HG03521 (cell line): ENCODE measurements at regions not wholly inside any gene's neighbourhood (a gene's known extent, or its start where the extent isn't known, plus 50 kb on each side); places are given as distances from the start of the nearest gene placed in this dataset.
"Not testable (repeated sequence)": the region's sequence is repeated elsewhere in the genome, so short reads cannot be mapped to it uniquely, and the experiment has no call there.

ENCODE experiments used
- ATAC-seq: cut with Tn5 transposase; IDR thresholded peaks from one replicate; pipeline ENCODE4 v1.9.1; 2021; ENCODE audit warnings: mild to moderate bottlenecking, moderate library complexity; ENCODE audit not compliant: unreplicated experiment

DNA sequence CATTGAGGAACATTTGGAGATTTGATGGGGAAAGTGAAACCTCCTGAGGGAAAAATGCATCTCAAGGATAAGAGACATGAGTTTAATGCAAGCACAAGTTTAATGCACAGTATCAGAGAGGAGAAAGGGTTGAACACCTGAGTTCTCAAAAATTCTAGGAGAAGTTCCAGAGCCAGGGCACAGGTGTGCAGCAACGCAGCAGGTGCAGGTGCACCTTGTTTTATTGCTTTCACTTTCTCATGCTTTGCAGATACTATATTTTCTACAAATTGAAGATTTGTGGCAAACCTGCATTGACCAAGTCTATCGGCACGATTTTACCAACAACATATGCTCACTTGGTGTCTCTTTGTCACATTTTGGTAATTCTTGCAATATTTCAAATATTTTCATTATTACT, 267.6 kb upstream of the HNRNPA3 start:
- ATAC-seq = no peak

DNA sequence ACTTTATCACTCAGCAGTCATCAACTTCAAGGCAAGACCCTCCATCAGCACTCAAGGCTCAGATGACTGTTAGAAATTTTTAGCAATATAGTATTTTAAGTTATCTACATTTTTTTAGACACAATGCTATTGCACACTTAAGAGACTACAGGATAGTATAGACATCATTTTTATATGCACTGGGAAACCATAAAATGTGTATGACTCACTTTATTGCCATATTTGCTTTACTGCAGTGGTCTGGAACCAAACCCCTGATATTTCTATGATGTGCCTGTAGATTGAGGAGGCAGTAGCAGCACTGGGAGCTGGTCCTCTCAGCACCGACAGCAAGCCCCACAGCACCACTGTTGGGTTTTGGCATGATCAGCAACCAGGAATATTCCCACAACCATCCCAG, 264.8 kb upstream of the HNRNPA3 start:
- ATAC-seq = no peak

DNA sequence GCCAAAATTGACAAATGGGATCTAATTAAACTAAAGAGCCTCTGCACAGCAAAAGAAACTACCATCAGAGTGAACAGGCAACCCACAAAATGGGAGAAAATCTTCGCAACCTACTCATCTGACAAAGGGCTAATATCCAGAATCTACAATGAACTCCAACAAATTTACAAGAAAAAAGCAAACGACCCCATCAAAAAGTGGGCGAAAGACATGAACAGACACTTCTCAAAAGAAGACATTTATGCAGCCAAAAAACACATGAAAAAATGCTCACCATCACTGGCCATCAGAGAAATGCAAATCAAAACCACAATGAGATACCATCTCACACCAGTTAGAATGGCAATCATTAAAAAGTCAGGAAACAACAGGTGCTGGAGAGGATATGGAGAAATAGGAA, 261.4 kb upstream of the HNRNPA3 start:
- not testable (repeated sequence) for ATAC-seq

DNA sequence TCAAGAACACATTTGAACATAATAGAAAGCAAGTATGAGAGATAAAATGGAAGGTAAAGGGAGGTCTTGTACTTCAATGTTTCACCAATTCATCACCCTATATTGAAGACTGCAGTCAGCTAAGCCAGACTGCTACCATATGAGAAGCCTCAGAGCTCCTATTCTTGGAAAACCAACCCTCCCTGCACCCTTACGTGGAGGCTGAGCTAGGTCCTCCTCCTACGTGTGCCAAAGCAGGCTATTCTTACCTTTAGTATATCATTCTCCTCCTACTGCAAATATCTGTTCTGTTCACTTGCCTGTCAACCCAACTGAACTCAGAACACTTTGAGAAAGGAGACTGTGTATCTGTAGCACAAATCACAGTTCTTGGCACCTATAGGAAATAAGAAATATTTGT, 255.8 kb upstream of the HNRNPA3 start:
- no peak for ATAC-seq

DNA sequence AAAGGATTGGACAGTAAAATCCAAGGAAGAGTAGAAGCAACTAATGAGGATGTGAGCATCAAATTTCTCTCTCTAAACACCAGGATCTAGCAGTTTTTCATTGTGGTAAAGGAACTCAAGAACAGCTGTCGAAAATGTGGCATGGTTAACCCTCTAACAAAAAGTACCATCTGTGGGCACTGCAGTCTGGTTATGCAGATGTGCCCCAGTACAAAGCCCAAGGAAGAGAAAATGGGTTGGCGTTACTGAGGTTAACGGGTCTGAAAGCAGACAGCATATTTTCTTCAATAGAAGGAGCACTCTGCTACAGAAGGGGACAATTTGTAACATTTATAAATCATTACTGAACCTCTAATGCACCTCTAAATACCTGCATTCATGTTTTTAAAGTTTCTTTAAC, 253.0 kb upstream of the HNRNPA3 start:
- ATAC-seq = no peak

DNA sequence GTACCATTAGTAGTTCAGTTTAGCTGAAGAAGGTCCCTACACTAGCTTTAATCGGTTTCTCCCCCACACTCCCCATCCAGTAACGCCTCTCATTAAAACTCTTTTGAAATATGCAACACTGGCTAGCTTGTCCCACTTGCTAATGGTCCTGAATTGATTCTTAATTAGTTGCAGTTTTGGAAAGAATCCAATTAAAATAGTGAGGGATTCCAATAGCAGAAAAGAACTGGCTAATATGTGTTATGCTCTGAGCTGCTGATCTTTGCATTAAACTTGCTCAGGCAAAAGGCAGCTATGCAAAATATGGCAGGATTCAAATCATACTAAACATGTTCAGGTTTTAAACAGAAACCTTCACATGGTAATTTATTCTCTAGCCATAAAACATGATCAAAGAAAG, 252.5 kb upstream of the HNRNPA3 start:
- ATAC-seq = no peak

DNA sequence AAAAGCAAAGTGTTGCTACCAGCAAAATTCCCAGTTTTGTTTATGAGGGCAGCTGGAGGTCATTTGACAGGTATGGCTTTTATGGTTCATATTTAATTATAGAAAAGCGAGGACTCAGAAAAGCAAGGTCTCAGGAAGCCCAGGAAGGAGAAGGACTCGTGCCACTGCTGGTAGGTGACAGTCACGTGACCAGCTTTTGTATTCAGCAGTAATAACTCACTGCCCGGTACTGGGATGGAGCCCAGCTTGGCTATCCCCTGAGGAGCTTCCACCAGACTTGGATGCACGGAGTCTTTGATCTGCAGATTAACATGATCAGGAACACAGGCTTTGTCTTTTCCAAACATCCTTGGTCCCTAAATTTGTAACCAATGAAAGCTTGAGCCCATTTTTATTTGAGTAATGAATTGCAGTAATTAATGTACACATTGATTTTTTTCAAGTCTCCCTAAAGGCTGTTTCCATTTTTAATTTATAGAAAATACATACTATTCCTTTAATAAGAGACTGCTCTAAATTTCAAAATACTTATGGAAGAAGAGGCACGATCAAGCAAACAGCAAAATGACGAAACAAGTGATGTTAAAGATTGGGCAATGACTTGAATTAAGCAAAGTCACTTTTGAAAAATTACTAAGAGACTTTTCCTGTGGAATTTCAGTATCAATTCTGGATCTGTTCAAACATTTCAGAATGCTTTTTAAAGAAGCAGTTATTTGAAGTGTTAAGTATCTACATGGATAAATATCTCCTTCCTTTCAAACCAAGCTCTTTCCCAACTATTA, 251.7 kb upstream of the HNRNPA3 start:
- no peak for ATAC-seq

DNA sequence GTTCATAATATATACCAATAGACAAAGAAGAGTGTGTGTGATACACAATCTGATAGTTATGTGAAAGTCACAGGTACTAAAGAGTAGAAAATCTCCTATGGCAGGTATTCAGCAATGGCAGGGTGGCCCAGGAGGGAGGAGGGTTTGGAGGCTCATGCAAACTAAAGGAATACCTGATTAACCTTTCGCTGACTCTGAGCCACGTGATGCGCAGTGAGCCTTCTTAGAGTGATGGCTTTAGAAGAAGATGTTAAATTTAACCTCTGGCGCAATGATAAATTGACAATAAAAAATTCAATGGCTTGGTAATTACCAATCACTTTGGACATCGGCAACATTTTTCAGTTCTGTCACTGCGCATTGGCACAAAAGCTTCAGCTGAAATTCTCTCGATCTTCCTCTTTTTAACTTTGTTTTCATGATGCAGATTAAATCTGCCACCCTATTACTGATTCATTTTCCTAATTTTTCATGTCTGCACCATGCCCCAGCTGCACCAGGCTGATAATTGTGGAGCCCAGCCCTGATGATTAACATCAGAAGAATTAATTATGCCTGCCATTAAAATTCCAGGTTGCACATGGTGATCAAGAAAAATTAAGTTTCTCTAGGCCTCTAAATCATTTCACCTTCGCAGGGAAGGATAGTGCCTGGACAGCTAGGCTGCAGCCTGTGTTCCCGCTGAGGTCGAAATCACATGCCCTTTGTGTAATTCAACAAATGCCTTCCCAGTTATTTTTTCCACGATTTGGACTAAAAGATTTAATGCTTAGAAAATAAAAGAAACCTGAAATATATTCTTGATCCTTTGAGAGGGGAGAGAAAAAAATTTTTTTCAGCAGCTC, 250.6 kb upstream of the HNRNPA3 start:
- no peak for ATAC-seq

DNA sequence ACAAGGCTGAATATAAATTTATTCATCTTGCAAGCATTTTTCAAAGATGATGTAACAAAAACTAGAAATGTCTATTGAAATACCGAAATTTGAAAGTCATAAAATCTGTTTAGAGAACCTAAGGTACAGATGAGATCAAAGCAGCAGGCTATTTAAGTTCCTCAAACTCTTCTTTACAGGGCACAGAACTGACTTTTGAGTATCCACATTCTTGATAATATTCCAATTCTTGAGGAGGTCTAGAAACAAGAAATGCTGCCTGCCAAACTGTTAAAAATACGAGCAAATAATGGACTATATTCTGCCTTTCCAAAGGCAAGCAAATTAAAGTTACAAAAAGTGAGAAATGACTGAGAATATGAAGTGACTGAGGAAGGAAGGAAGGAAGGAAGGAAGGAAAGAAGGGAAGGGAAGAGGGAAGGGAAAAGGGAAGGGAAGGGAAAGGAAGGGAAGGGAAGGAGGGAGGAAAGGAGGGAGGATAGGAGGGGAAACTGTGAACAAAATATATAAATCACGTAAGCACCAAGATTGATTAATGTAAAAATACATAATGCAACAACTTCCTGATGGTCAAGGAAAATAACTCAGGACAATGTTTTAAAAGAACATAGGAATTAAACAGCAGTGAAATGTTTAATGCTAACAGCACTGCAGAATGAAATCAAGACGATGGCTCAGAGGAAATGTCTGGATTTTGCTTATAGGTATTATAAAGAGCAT, 248.9 kb upstream of the HNRNPA3 start:
- no peak for ATAC-seq

DNA sequence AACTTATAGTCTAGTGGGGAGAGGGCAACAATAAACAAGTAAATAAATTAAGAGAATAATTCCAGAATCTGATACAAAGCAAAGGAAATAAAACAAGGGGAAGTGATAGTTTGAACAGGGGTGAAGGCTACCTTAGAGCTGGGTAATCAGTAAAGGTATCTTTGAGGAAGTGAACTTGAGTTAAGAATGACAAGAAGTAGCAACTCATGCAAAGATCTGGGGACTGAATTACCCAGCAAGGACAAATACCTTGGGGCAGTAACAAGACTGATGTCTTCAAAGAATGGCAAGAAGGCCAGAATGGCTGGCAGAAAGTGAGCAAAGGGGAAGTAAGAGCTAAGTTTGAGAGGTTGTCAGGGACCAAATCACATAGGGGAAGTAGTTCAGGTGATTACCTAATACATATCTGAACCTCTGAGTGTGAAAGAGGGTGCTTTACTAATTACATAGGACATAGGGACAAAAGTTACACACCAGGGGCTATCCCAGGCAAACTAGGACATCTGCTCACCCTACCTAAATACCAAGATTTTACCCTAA, 244.6 kb upstream of the HNRNPA3 start:
- no peak for ATAC-seq

DNA sequence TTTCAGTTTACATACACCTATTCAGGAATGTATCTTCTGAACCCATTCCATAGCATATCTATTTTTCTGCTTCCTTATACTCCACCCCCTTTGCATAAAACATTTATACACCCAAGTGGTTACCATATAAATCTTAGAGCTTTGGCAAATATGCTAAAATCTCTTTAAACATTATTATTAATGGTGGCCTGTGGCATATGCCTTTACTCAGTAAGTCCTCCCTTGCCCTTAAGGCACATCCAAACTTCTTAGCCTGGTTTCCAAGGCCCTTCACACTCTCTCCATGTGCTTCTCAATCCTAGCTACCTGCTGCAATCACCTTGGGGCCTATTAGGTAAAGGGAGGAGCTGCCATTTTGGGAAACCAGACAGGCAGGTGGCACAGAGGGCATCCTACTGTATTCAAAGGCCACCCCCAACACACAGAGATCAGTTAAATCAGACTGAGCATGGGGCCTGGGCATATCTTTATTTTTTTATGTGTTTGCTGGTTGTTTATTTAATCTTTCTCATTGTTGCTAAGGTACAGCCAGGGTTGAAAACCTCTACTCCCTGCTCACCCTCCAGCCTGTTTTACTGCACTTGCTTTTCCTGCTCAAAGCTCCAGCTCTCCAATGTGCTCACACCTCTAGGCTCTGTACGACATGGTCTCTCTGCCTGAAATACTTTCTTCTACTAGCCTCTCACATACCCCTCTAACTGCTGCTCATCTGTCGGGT, 242.8 kb upstream of the HNRNPA3 start:
- ATAC-seq = no peak

DNA sequence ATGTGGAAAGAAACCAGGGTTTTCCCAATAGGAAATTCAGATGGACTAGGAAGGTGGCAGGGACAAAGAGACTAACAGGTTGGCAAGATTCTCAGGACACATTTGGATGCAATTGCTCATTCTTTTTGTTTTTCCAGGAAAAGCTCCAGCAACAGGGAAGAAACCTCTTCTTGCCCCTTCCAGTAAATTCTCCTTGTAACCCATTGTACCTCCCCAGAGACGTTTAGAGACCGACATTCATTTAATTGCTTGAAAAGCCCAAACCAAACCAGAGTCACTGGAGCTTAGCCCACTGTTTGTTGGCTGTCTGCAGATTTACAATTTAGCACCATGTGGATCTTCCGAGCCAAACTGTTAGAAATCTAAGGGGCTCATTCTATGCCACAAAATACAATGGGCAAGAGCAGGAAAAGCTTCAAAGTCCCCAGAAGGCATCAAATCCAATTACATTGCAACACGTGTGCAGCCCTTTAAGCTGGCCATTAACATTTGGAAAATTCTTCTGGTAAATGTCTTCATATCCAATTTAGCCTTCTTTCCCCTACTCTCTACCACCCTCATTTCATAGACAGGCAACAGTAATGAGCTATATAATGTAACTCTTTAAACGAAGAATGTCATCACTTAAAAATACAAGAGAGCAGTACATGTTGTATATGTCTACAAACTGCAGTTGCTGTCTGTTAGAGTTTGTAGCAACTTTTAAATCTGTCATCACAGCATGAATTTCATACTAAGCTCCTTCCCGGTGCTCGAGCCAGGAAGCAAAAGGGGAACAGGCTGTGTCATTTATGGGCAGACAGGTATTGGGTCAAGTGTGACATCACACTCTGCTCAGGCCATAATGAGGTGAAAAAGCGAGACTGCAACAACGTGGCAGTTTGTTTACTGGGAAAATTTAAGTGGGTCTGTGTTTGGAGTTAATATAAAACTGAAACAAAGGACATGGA, 235.6 kb upstream of the HNRNPA3 start:
- ATAC-seq = no peak

DNA sequence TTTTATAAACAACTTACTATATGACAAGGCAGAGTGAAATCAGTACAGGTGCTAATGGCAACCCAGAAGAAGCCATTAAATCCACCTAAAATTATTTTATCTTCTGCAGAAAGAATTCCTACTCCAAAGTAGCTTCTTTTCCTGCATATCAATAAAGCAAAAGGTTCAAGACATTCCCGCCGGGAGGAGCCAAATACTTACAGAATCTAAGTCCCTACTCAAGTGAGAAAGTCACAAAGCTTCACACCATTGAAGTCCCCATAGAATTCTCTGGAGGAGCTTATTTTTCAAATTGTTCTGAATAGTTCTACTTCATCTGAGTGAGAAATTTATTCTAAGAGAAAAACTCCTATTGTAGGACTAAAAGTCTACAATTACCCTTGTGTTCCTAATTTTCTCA, 233.7 kb upstream of the HNRNPA3 start:
- no peak for ATAC-seq

DNA sequence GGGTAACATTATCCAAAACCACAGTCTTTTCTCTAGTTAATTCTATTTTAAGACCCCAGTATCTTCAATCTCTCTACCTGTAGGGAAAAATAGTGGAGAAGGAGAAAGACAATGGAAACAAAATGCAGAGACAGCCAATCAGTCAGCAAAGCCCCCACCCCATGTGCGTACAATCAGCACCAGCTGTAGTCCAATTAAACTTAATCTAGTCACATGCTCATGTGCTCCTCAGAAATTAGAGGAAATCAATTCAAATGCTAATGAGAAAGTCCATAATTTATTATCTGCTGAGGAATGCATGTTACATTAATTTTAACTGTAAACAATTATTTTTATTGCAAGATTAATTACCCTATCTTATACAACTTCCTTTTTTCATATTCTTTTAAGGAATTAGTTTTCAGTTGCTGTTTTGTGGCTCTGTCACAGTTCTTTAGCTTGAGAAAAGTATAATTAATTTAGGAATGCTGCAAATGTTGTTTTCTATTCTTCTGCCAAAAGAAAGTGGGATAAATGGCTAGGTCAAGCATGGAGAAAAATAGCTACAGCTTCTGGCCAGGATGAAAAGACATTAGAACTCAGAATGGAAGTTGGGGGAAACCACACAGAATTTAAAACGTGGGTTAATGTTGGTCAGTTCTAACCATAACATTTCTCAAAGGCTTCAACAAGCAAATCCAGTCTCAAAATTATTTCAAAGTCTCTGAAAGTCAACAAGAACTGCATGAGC, 232.4 kb upstream of the HNRNPA3 start:
- ATAC-seq = no peak

DNA sequence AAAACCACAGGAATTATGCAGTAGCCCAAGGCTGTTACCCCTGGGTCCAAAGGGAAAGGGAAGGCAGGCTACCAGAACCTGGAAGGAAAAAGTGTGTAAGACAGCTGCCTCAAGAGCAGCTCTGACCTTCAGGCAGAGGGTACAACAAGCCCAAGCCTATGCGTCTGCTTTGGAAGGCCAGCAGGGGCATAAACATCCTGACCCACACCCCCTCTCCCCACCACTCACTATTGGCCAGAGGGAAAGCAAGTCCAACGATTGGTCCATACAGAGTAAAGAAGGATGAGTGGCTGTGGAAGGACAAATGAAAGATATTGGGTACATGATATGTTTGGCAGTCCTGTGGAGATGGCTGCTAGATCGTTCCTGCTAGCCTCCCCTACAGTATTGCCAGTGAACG, 227.6 kb upstream of the HNRNPA3 start:
- ATAC-seq = no peak

DNA sequence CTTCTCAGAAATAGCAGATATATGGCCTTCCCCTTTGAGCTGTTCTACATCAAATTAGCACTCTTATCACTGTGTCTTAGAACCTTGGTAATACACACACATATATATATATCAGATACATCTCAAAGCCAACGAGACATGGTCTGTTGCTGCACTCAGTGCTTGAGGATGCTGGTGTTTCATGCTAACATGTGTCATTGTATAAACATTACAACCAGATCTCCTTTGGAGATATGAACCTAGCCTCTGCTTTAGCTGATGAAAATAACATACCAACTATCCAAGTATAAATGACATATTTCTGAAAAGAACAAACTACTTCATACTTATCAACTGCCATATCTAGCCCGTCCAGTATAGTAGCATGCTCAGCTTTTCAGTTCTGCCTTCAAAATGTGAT, 226.7 kb upstream of the HNRNPA3 start:
- no peak for ATAC-seq

DNA sequence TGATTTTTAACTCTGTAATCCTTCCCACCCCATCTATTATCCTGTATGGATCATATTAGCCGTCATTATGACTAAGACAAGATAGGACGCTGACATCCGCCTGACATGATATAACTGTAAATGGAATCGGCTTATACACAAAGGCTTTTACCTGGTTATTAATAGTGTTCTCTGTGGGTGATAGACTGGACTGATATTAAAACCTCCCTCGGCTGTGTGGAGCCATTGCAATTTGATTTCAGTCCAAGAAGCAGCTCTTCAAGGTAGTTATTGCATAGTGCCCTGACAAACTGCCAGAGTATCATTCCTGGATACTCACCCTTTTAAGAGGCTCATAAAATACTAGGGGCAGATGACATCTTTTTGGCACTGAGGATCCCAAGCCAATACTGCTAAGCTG, 226.1 kb upstream of the HNRNPA3 start:
- no peak for ATAC-seq

DNA sequence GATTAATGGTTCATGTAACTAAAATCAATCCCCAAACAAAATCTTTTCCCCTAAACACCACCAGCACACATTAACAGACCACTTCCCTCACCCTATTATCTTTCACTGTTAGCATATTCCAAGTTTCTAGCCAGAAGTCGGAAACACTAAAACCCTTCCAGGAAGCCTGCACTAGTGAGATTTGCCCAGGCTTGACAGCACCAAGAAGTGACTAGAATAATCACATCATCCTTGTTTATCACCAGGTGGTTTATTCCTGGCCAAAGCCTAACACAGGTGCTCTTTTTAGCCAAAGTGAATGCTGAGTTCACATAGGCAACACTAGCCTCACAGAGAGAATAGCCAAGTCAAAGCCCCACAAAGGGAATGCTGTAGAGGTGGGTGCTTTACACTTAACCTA, 221.2 kb upstream of the HNRNPA3 start:
- ATAC-seq = no peak
